ENCODE measurements at regions not wholly inside any gene's neighbourhood (a gene's known extent, or its start where the extent isn't known, plus 50 kb on each side); places are given as distances from the start of the nearest gene placed in this dataset.
"Not testable (repeated sequence)": the region's sequence is repeated elsewhere in the genome, so short reads cannot be mapped to it uniquely, and the experiment has no call there.

GRCh38 chr2:236909193-236909504, 176.5 kb upstream of the COPS8 start:
- DNase-seq, result no peak

GRCh38 chr2:236909802-236910201, 175.9 kb upstream of the COPS8 start:
- DNase-seq, result no peak

- no peak for DNase-seq
Observed at GRCh38 chr2:236910781-236911495, 174.8 kb upstream of the COPS8 start.

GRCh38 chr2:236912326-236913120, 173.2 kb upstream of the COPS8 start:
- no peak for DNase-seq

GRCh38 chr2:236915186-236915585, 170.5 kb upstream of the COPS8 start:
- DNase-seq, result no peak

GRCh38 chr2:236915726-236916125, 170.0 kb upstream of the COPS8 start:
- DNase-seq, result no peak

- no peak for DNase-seq
Observed at GRCh38 chr2:236916181-236916580, 169.5 kb upstream of the COPS8 start.

- no peak for DNase-seq
Observed at GRCh38 chr2:236916651-236917050, 169.0 kb upstream of the COPS8 start.

- no peak for DNase-seq
Observed at GRCh38 chr2:236917164-236917563, 168.5 kb upstream of the COPS8 start.

GRCh38 chr2:236918545-236918944, 167.1 kb upstream of the COPS8 start:
- no peak for DNase-seq

- no peak for DNase-seq
Observed at GRCh38 chr2:236919209-236919608, 166.5 kb upstream of the COPS8 start.

- DNase-seq, result not testable (repeated sequence)
Observed at GRCh38 chr2:236919801-236920379, 165.8 kb upstream of the COPS8 start.

GRCh38 chr2:236922061-236922460, 163.6 kb upstream of the COPS8 start:
- DNase-seq, result no peak

- no peak for DNase-seq
Observed at GRCh38 chr2:236928380-236929037, 157.2 kb upstream of the COPS8 start.

- DNase-seq, result no peak
Observed at GRCh38 chr2:236932831-236933361, 152.8 kb upstream of the COPS8 start.

- no peak for DNase-seq
Observed at GRCh38 chr2:236934166-236934565, 151.5 kb upstream of the COPS8 start.

GRCh38 chr2:236934656-236935055, 151.0 kb upstream of the COPS8 start:
- DNase-seq, result no peak

- DNase-seq, result no peak
Observed at GRCh38 chr2:236935083-236935482, 150.6 kb upstream of the COPS8 start.

- no peak for DNase-seq
Observed at GRCh38 chr2:236935631-236936445, 149.9 kb upstream of the COPS8 start.

GRCh38 chr2:236936446-236936940, 149.2 kb upstream of the COPS8 start:
- DNase-seq, result no peak

GRCh38 chr2:236938126-236938525, 147.6 kb upstream of the COPS8 start:
- no peak for DNase-seq

- DNase-seq, result no peak
Observed at GRCh38 chr2:236939271-236939670, 146.4 kb upstream of the COPS8 start.

All from effector CD4-positive, alpha-beta T cell (primary cell).